ENCODE measurements at regions not wholly inside any gene's neighbourhood (a gene's known extent, or its start where the extent isn't known, plus 50 kb on each side); places are given as distances from the start of the nearest gene placed in this dataset.

DNA sequence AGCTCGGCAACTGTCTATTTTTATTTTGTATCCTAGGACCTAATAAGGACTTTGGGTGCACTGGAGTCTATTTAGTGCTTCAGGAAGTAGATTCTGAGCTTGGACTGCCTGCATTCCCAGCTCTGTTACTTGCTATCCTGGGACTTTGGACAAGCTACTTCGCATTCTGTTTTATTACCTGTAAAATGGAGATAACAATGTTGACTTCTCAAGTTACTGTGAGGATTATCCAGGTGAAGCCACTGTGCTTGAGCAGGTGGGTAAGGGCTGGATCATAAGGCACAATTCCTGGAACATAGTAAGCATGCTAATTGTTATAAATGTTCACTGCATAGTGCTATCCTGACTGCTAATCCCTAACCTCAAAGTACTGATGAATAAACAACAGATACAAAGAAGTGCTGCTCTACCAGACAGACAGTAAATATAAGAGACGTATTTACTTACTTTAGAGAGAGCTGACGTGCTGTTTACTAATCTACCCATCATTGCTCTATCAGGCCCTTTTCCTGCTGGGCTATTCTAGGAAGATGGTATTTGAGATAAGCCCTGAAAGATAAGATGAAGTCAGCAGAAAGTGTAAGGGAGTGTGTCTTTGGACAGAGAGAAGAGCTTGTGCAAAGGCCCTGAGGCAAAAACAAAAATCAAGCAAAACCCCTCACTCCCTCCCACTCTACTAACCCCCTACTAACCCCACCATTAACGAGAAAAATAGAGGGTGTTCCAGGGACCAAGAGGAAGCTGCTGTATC lies 50.8 kb upstream of the FLT1 start:
- no peak for DNase-seq

All from renal pelvis (tissue), 1 donor.